HFF-Myc (cell line): ENCODE measurements at regions not wholly inside any gene's neighbourhood (a gene's known extent, or its start where the extent isn't known, plus 50 kb on each side); places are given as distances from the start of the nearest gene placed in this dataset.

Experiments
- DNase-seq: peaks from one replicate; pipeline ENCODE4 v3.0.0-alpha.2; 2011; ENCODE audit warnings: low read depth; ENCODE audit errors: extremely low read depth
- H3K4me3 ChIP-seq: replicated peaks from 2 replicates; pipeline ENCODE4 v1.5.1; 2011; ENCODE audit warnings: low read depth, mild to moderate bottlenecking, control low read depth, low read length
- TF ChIP-seq, protein P1 (sequence below): IDR thresholded peaks from 2 replicates; pipeline ENCODE4 v1.5.1; 2012; ENCODE audit warnings: mild to moderate bottlenecking, low read depth, low read length, control low read depth; ENCODE audit errors: missing control alignments

DNA sequence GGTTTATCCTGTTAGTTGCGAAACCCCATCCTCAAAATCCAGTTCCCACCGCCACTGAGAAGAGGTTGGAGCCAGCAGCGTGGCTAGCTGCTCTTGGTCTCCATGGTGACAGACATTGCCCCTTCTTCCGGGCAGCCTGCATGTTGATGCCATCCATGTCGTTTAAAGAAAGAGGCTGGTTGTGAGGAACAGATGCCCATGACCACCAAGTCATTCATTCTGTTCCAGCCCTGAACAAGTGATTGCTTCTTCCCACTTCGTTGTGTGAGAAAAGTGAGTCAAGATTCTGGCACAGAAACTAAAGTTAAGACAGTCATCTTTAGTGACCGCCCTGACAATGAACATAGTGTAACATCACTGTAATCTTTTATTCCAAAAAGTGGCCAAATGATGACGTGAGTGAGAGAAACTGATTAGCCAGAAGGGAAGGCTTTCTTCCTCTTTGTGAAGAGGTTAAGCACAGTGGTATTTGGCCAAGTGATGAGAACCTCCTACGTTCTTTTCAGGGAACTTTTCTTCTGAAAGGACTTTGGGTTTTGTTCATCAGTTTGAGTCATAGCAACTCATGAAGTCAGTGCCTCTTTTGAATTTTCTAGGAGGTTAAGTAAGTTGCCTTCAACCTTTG is 272.5 kb downstream of the GALR1 start:
- no peak for DNase-seq
- TF ChIP-seq, protein P1, sequence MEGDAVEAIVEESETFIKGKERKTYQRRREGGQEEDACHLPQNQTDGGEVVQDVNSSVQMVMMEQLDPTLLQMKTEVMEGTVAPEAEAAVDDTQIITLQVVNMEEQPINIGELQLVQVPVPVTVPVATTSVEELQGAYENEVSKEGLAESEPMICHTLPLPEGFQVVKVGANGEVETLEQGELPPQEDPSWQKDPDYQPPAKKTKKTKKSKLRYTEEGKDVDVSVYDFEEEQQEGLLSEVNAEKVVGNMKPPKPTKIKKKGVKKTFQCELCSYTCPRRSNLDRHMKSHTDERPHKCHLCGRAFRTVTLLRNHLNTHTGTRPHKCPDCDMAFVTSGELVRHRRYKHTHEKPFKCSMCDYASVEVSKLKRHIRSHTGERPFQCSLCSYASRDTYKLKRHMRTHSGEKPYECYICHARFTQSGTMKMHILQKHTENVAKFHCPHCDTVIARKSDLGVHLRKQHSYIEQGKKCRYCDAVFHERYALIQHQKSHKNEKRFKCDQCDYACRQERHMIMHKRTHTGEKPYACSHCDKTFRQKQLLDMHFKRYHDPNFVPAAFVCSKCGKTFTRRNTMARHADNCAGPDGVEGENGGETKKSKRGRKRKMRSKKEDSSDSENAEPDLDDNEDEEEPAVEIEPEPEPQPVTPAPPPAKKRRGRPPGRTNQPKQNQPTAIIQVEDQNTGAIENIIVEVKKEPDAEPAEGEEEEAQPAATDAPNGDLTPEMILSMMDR = no peak
- H3K4me3 ChIP-seq = no peak overlapping the region

DNA sequence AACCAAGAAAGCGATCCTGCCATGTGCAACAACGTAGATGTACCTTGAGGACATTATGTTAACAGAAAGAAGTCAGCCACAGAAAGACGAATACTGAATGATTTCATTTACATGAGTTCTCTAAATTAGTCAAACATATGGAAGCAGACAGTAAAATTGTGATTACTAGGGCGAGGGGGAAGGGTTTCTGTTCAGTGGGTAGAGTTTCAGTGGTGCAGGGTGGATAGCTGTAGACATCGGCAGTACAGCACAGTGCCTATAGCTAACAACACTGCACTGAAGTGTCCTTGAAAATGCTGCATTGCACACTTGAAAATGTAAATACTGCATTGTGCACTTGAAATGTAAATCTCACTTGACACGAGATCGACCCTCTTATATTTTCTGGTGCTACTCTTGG is 275.3 kb downstream of the GALR1 start:
- no peak overlapping the region for H3K4me3 ChIP-seq
- TF ChIP-seq, protein P1 = no peak
- no peak for DNase-seq

DNA sequence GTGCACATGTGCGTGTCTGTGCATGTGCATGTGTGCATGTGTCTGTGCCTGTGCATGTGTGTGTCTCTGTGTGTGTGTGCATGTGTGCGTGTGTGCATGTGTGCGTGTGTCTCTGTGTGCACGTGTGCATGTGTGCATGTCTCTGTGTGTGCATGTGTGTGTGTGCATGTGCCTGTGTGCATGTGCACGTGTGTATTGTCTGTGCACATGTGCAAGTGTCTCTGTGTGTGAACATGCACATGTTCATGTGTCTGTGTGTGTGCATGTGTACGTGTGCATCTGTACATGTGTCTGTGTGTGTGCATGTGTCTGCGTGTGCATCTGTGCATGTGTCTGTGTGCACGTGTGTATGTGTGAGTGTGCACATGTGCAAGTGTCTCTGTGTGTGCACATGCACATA is 277.3 kb downstream of the GALR1 start:
- TF ChIP-seq, protein P1 = no peak
- DNase-seq = no peak
- no peak overlapping the region for H3K4me3 ChIP-seq

DNA sequence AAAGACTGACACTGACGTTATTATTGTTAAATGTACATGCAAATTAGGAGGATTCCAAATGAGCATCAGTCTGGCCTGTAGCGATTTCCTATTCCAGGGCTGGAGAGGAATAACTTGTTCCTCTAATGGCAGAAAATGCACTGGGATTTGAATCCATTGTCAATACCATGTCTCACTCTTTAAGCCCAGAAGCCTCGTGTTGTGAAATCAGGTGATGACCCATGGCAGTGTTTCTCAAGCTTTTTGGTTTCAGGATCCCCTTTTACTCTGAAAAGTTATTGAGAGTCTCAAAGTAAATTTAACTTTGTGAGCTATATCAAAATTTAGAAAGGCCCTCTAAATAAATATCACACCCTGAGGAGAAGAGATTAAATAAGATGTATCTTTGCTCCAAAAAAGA is 279.2 kb downstream of the GALR1 start:
- no peak for DNase-seq
- no peak overlapping the region for H3K4me3 ChIP-seq
- TF ChIP-seq, protein P1 = no peak

DNA sequence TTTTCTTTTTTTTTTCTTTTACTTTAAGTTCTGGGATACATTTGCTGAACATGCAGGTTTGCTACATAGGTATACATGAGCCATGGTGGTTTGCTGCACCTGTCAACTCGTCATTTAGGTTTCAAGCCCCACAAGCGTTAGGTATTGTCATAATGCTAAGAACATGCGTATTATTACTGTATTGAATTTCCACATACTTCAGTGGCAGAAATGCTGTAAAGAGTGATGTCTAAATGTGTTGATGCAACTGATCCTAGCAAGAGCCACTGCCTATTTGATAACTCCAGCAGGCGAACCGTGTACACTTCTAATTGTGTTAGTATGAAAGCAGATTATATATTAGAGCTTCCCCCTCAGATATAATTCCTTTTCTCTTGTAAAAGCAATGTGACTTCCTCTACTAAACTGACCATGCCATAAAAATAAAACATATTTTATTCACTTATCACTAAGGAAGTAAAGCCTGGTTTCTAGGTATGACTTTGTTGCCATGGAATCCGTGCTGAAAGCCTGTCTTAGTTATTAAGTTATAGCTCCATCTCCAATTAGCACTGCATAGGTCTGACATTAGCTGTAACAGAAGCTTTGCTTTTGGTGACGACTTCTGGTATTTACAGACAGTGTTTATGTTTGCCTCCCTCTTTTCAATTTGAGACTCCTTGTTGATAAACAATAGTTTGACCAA is 280.0 kb downstream of the GALR1 start:
- no peak for DNase-seq
- TF ChIP-seq, protein P1 = no peak
- no peak overlapping the region for H3K4me3 ChIP-seq

DNA sequence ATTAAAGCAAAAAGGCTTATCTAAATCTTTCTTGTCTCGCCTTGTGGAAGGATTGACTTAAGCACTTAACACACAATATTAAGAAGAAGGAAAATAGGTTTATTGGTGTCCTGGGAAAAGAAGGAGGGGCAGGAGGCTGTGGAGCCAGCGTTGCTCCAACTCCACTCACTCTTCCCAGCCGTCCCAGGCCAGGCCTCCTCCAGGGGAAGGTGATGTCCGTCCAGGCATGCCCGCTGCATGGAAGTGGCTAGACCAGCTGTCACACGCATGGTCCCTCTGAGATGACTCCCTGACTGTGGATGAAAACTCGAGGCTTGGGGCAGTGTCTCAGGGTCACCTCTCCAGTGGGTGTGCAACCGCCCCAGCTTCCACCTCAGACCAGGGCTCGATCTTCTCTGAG is 281.1 kb downstream of the GALR1 start:
- DNase-seq = no peak
- no peak overlapping the region for H3K4me3 ChIP-seq
- TF ChIP-seq, protein P1 = no peak
